NCI-H2107 (cell line): ENCODE measurements at regions not wholly inside any gene's neighbourhood (a gene's known extent, or its start where the extent isn't known, plus 50 kb on each side); places are given as distances from the start of the nearest gene placed in this dataset.

ENCODE experiments used
- DNase-seq: peaks from one replicate; lab custom pipeline; 2025; lab: John Stamatoyannopoulos, UW

GRCh38 chr6:95501032-95501904, 76.1 kb upstream of the MANEA start:
- DNase-seq: no peak

GRCh38 chr6:95503568-95503967, 73.8 kb upstream of the MANEA start:
- DNase-seq: no peak

DNA sequence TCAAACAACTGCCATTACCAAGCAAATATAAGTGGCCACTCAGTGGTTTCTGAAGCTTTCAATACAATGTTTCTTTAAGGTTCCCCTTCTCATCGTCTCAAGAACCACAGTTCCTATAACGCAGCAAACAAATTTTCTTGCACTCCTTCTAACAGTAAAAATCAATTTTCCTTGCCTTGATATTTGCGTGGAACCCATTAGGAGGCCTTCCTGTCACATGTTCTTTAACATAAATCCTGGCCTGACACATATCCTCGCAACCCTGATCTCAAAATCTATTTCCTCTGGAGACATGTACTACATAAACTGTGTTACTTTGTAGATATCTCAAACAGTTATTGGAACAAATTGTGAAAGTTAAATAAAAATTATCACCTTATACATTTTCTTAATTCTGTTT, 65.9 kb upstream of the MANEA start:
- DNase-seq: no peak

DNA sequence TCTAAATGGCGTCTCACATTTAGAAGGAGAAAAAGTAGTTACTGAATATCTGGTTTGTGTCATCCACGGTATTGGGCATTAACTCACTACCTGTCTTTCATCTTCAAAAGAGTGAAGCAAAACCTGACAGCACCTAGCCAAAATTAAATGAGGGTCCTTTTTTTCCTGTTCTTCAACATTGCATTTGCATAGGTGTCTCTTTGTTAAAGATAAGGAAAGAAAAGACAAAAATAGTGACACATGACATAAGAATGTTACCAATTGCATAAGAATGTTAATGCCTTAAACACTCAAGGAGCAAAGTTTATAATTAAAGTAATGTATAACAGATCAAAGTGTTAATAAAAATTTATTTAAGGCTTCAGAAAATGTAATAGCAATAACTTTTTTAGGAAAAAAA, 61.4 kb upstream of the MANEA start:
- DNase-seq: no peak

GRCh38 chr6:95517004-95517403, 60.3 kb upstream of the MANEA start:
- DNase-seq: no peak

DNA sequence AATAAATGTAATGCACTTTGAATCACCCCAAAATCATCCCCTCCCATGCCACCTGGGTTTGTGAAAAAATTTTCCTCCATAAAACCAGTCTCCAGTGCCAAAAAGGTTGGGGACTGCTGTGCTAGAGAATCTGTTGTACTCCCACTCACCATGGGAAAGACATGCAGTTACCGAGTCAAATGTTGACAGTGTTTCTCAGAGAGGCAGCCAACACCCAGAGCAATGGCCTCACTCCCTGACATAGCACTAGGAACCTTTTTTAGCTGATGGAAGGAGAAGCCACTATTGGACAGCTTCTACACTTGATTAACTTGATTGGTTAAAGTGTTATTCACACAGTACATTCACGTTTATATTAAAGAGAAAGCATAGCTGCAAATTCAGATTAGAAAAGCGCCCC, 59.8 kb upstream of the MANEA start:
- no peak for DNase-seq

- DNase-seq: no peak
Observed at GRCh38 chr6:95518630-95519227, 58.6 kb upstream of the MANEA start.

DNA sequence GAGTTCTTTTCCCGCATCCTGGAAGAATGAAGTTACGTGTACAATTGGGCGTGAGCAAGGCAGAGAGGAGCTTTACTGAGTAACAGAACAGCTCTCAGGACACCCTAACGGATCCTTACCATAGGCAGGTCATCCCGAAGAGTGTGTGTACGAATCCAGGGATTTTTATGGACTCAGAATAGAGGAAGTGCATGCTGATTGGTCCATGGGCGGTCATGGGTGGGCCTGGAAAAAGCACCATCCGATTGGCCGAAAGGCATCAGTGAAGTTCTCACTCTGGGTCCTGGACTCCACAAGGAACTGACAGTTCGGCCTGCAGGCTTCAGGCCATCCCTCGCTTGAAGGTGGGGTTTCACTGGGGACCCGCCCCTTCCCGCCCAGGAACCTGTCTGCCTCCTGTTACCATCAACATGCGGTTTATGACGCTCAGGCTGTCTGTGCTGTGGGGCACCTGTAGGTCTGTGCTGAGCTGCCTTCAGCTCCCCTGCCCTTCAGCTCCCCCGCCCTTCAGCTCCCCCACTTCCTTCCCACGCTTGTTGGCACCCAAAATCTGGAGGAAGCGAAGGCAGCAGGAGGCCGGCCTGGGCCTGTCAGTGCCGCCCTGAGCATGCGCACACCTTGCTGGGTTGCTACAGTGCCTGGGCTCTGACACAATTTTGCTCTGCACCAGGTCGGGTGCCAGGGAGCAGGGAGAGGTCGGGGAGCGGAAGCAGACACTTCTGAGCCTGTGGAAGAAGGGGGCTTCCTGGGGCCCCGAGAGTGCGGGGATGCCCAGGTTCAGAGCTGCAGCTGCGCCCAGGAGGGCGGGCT, 57.9 kb upstream of the MANEA start:
- DNase-seq: no peak

DNA sequence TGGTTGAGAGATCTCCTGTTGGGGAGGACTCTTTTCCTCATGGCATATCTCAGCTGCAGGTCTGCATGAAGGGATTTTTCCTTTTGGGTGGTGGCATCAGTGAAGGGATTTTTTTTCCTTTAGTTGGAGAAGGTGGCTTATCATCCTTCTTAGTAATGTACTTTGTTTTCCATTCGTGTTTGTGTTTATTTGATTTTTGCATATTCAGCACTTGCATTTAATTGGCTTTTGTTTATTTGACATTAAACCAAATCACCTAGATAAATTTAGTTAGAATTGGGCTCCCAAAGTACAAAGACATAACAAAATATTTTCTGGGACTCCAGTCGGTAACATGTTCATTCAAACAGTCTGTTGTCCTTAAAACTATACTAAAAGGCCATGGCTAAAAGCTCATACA, 56.2 kb upstream of the MANEA start:
- DNase-seq: no peak
